SK-N-SH (cell line): ENCODE measurements at regions not wholly inside any gene's neighbourhood (a gene's known extent, or its start where the extent isn't known, plus 50 kb on each side); places are given as distances from the start of the nearest gene placed in this dataset.

Experiments
- CHD2 ChIP-seq: fragments of 150-350 bp; IDR thresholded peaks from 2 replicates; pipeline ENCODE4 v1.6.1; 2018; ENCODE audit warnings: low read length; ENCODE audit not compliant: partially characterized antibody
- RFX5 ChIP-seq: IDR thresholded peaks from 2 replicates; pipeline ENCODE4 v1.6.1; 2012; ENCODE audit warnings: mild to moderate bottlenecking, improper control_type of control experiment, low read length

GRCh38 chr16:72620853-72621252 lies 427.1 kb downstream of the ZFHX3 start:
- TF ChIP-seq RFX5 (no peak), CHD2 (no peak)
